ENCODE measurements at regions not wholly inside any gene's neighbourhood (a gene's known extent, or its start where the extent isn't known, plus 50 kb on each side); places are given as distances from the start of the nearest gene placed in this dataset.

DNA sequence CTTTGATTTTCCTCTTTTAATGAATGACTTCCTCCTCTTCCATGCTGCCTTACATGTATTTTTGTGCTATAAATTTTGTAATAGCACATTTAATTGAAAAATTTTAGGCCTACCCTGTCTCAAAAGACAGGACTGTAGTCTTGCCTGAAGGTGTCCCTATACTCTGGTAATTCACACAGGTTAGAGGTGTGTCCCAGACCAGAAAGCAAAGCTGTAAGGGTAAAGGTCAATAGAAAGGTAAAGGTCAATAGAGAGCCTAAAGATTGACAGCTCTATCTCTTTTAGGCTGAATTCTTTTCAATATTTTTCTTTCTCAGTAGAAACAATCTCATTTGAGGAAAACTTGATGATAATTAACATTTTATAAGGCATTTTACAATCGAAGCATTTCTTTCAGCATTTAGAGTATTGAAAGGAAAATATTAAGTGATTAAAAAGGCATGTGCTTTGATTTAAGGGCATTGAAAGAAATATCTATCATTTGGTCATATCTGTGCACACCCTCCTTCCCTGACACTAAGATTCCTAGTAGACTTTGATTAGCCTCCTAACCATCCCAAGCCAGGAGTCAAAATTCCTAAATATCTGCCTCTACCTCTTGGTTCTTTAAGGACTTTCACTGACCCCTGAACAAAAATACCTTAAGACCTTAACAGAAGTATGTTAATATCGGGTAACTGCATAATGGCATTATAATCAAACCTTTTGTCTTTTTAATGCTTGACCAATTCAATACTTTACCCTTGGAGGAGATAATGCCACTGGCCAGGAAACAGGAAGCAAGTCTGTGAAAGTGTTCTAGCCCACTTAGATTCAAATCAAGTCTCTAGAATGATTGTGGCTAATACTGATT lies 161.8 kb upstream of the DTNA start:
- TF ChIP-seq ZFX (IDR thresholded peaks at IDR 0.05): no peak
- TF ChIP-seq, protein P1, sequence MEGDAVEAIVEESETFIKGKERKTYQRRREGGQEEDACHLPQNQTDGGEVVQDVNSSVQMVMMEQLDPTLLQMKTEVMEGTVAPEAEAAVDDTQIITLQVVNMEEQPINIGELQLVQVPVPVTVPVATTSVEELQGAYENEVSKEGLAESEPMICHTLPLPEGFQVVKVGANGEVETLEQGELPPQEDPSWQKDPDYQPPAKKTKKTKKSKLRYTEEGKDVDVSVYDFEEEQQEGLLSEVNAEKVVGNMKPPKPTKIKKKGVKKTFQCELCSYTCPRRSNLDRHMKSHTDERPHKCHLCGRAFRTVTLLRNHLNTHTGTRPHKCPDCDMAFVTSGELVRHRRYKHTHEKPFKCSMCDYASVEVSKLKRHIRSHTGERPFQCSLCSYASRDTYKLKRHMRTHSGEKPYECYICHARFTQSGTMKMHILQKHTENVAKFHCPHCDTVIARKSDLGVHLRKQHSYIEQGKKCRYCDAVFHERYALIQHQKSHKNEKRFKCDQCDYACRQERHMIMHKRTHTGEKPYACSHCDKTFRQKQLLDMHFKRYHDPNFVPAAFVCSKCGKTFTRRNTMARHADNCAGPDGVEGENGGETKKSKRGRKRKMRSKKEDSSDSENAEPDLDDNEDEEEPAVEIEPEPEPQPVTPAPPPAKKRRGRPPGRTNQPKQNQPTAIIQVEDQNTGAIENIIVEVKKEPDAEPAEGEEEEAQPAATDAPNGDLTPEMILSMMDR (conservative IDR thresholded peaks at IDR 0.05): no peak
- no peak overlapping the region for H3K27ac ChIP-seq

DNA sequence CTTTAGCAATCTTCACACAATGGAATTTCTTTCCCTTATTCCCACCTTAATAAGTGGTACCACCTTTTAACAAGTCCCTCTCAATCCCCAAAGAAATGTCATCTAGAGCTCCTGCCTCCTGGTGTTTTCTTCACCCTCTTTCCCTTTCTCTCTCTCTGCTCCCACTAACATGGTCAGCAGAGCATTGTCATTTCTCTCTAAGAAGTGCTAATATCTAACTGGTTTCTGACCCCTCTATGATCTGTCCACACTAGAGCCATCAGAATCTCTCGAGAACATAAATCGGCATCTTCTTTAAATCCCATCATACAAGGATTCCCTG lies 161.2 kb upstream of the DTNA start:
- TF ChIP-seq, protein P1 (conservative IDR thresholded peaks at IDR 0.05): no peak
- TF ChIP-seq ZFX (IDR thresholded peaks at IDR 0.05): no peak
- no peak overlapping the region for H3K27ac ChIP-seq

DNA sequence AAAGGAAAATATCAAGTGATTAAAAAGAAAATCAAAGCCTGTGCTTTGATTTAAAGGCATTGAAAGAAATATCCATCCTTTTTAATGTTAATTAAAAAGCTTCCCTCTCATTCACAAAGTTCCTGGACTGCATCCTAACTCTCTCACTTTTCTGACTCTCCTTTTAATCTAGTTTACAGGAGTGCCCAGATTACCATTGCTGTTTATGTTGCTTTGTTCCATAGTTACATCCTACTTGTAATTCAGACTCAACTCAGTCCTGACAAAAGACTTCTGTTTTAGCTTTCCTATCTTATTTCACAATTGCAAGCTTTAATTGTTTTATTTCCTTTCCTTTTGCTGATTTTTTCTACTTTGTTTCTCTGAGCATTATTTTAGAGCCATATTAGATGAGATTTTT lies 160.7 kb upstream of the DTNA start:
- no peak overlapping the region for H3K27ac ChIP-seq
- TF ChIP-seq, protein P1 (conservative IDR thresholded peaks at IDR 0.05): no peak
- no peak for TF ChIP-seq ZFX (IDR thresholded peaks at IDR 0.05)

DNA sequence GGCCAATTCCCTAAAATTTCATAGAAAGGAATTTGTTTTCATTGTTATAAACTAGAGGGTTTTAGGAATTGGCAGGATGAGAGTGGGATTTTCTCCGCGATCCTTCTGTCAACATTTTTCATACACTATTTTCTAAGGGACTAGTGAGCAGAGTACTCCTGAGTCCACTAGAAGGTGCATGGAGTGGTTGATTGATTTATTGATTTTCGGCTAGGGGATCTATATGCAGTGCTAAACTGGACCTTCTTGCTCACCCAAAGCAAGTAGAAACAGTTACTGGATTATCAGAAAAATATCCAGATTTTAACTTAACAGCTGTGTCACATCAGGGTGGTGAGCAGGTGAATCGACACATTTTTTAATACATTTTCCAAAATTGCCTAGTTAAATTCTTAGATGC lies 159.9 kb upstream of the DTNA start:
- H3K27ac ChIP-seq: no peak overlapping the region
- no peak for TF ChIP-seq ZFX (IDR thresholded peaks at IDR 0.05)
- TF ChIP-seq, protein P1 (conservative IDR thresholded peaks at IDR 0.05): no peak

DNA sequence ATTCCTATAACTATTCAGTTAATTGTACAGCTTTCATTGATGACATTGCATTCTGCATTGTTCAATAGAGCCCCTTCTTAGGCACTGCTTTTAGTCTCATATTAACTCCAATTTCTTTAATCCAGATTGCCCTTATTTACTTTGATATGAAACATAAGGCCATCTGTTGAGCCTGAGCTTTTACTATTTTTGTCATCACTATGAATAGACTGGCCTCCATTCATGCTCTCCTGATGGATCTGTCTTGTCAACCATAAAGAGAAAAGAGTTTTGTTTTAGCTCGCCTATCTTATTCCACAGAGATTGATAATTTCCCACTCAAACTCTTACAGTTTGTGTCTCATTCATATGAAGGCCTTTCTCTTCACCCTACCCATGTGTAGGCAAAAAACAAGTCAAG lies 159.2 kb upstream of the DTNA start:
- no peak for TF ChIP-seq ZFX (IDR thresholded peaks at IDR 0.05)
- TF ChIP-seq, protein P1 (conservative IDR thresholded peaks at IDR 0.05): no peak
- H3K27ac ChIP-seq: no peak overlapping the region

DNA sequence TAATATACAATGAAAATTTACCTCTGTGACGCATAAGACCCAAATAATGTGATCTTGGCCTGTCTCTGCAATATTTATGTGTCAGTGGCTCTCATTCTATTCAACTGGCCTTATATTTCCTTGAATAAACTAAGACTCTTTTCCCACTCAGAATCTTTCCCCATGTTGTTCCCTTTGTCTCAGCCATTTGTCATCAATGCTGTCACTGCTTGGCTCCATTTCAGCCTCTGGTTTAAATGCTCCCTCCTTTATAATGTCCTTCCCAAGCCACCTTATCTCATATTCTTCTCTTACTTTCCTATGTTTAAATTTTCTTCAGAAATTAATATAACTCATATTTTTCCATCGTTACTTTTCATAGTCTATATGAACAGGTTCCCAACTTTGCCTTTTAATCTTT lies 158.3 kb upstream of the DTNA start:
- no peak for TF ChIP-seq ZFX (IDR thresholded peaks at IDR 0.05)
- TF ChIP-seq, protein P1 (conservative IDR thresholded peaks at IDR 0.05): no peak
- no peak overlapping the region for H3K27ac ChIP-seq

DNA sequence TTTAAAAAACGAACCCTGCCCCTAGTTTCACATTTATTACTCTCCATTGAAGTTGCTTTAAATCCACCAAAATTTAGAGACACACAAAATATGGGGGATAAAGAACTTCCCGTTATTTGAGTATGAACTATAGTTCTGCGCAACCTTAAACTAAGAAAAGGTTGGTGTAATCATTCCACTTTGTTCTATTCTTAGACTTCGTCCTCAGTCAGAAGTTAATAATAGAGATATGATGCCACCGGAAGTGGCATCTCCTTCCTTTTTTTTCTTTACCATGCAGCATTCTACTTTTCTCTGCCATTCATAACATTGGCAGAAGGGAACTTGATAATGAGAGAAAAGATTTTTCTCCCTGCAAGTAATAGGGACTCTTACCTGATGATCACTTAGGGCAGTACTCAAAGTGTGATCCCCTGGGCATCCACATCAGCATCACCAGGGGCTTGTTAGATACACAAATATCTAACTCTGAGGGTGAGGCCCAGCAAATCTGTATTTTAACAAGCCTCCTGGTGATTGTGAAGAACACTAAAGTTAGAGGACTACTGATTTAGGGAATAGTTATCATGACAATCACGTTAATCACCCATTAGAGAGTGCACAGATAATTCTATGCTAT lies 147.7 kb upstream of the DTNA start:
- H3K27ac ChIP-seq: no peak overlapping the region
- TF ChIP-seq, protein P1 (conservative IDR thresholded peaks at IDR 0.05): no peak
- no peak for TF ChIP-seq ZFX (IDR thresholded peaks at IDR 0.05)

Data from C4-2B (cell line).